ENCODE measurements at regions not wholly inside any gene's neighbourhood (a gene's known extent, or its start where the extent isn't known, plus 50 kb on each side); places are given as distances from the start of the nearest gene placed in this dataset.
"Not testable (repeated sequence)": the region's sequence is repeated elsewhere in the genome, so short reads cannot be mapped to it uniquely, and the experiment has no call there.

DNA sequence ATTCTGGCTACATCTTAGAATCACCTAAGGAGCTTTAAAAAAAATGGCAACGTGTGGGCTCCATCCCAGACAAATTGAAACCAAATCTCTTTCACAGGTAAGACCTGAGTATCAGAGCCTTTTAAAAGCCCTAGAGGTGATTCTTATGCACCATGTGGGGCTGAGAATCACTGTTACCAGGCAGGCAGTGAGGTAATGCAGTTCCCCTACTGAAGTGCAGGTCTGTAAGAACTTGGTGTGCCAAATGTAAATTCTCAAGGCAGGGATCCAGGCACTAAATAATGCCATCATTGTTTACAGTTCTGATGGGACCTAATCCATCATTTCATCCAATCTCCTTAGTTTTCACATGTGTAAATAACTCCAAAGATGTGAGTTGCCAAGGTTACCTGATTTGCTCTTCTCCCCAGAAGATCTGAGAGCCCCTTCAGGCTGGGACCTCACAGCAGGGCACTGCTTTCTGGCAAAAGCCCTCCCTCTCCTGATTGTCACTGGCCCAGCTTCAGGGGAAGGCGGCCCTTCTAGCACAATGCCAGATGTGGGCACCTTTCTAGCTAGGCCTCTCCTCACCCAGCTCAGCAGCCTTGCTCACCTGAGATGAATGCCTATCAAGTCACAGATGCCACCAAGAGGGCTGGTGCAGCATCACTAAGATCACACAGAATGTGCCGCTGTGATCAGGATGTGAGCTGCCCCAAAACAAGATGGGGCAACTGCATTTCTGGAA lies 73.6 kb upstream of the RGPD5 start:
- H3K36me3 ChIP-seq (ENCODE audit: low read depth), result no peaks in the 10 kb centered on the region
- TF ChIP-seq EZH2phosphoT487 (IDR thresholded peaks at IDR 0.05; ENCODE audit: insufficient read depth, low read depth), result no peak
- no peaks in the 10 kb centered on the region for H3K4me1 ChIP-seq (ENCODE audit: insufficient read depth)
- H3K27ac ChIP-seq, result no peak overlapping the region
- no peaks in the 10 kb centered on the region for H4K20me1 ChIP-seq (ENCODE audit: insufficient read depth)
- in situ Hi-C loops (cut with MboI), result no loop called here
- no peaks in the 10 kb centered on the region for H3K27me3 ChIP-seq (replicated peaks; ENCODE audit: insufficient read depth)
- no peaks in the 10 kb centered on the region for H3K9me2 ChIP-seq (ENCODE audit: insufficient read depth)
- no peak overlapping the region for H3K4me2 ChIP-seq (ENCODE audit: unreplicated experiment)
- no peak overlapping the region for H3K4me3 ChIP-seq
- WGBS, 2 experiments (ENCODE audit: low coverage in 1 of 2, low lambda C conversion rate in 2 of 2, missing lambda C conversion rate in 2 of 2), result 61% methylated on average over 3 of the region's 3 CpGs
- no peak overlapping the region for H3K9ac ChIP-seq
- no peak overlapping the region for H2AFZ ChIP-seq
- no peaks in the 10 kb centered on the region for H3K9me3 ChIP-seq (ENCODE audit: low read depth)
- no peaks in the 10 kb centered on the region for H3K79me2 ChIP-seq (ENCODE audit: insufficient read depth)
- no peak for DNase-seq
- H3F3A ChIP-seq (ENCODE audit: insufficient read depth), result no peaks in the 10 kb centered on the region

DNA sequence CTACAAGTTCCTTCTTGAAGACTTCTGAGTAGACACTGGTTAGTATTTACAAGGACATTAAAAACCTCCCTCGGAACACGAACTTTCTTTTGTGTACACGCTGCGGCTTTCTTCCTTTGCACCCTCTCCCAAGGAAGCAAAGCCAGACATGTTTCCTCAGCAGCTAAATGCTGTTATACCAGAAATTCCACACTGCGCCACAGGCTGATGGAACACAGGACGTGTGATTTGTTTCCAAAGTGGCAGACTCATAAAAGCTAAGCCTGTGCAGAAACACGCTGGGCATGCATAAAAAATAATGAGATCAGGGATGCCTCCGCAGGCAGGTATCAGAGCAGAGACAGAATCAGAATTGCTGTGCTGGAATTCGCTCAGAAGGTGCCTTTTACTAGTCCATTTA lies 73.0 kb upstream of the RGPD5 start:
- no peak overlapping the region for H3K27ac ChIP-seq
- in situ Hi-C loops (cut with MboI), result no loop called here

DNA sequence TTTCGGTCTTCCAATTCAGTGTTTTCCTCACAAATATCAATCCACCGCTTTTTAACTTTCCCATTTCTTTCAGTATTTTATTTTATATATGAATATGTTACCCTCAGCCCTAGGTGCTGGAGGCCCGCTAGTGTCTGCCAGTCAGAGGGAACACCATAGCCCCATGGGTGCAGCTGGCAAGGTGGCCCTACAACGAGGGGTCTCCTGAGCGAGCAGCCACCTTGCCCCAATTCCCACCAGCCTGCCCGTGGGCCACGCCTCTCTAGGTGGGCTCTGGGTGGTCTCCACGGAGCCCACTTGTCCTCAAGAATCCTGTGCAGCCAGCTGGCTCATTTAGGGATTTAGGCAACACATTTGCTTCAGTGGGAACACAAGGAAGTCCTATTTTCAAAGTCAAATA lies 72.5 kb upstream of the RGPD5 start:
- Histone ChIP-seq H3K4me1 (ENCODE audit: insufficient read depth) (no peaks in the 10 kb centered on the region), H3K27ac (no peak overlapping the region), H3F3A (ENCODE audit: insufficient read depth) (no peaks in the 10 kb centered on the region), H3K9ac (no peak overlapping the region), H3K4me3 (no peak overlapping the region), H3K9me3 (ENCODE audit: low read depth) (no peaks in the 10 kb centered on the region), H3K4me2 (ENCODE audit: unreplicated experiment) (no peak overlapping the region), H2AFZ (no peak overlapping the region), H3K27me3 (replicated peaks; ENCODE audit: insufficient read depth) (no peaks in the 10 kb centered on the region), H3K9me2 (ENCODE audit: insufficient read depth) (no peaks in the 10 kb centered on the region), H3K79me2 (ENCODE audit: insufficient read depth) (no peaks in the 10 kb centered on the region), H4K20me1 (ENCODE audit: insufficient read depth) (no peaks in the 10 kb centered on the region), H3K36me3 (ENCODE audit: low read depth) (no peaks in the 10 kb centered on the region)
- in situ Hi-C loops (cut with MboI), result no loop called here
- no peak for DNase-seq
- no peak for TF ChIP-seq EZH2phosphoT487 (IDR thresholded peaks at IDR 0.05; ENCODE audit: insufficient read depth, low read depth)
- TF ChIP-seq EZH2 (IDR thresholded peaks at IDR 0.05; ENCODE audit: insufficient read depth, poor library complexity, severe bottlenecking), result no peak
- 40 to 49% methylated on average over 8 of the region's 8 CpGs for WGBS, 2 experiments (ENCODE audit: low coverage in 1 of 2, low lambda C conversion rate in 2 of 2, missing lambda C conversion rate in 2 of 2)

More for the DNA sequence above, 73.0 kb upstream of the RGPD5 start:
- no peak for TF ChIP-seq EZH2 (IDR thresholded peaks at IDR 0.05; ENCODE audit: insufficient read depth, poor library complexity, severe bottlenecking)
- no peak for TF ChIP-seq EZH2phosphoT487 (IDR thresholded peaks at IDR 0.05; ENCODE audit: insufficient read depth, low read depth)
- Histone ChIP-seq H3K9me3 (ENCODE audit: low read depth) (no peaks in the 10 kb centered on the region), H3K79me2 (ENCODE audit: insufficient read depth) (no peaks in the 10 kb centered on the region), H3F3A (ENCODE audit: insufficient read depth) (no peaks in the 10 kb centered on the region), H3K36me3 (ENCODE audit: low read depth) (no peaks in the 10 kb centered on the region), H3K9ac (no peak overlapping the region), H3K9me2 (ENCODE audit: insufficient read depth) (no peaks in the 10 kb centered on the region), H4K20me1 (ENCODE audit: insufficient read depth) (no peaks in the 10 kb centered on the region), H3K4me3 (no peak overlapping the region), H3K27me3 (replicated peaks; ENCODE audit: insufficient read depth) (no peaks in the 10 kb centered on the region), H3K4me2 (ENCODE audit: unreplicated experiment) (no peak overlapping the region), H2AFZ (no peak overlapping the region), H3K4me1 (ENCODE audit: insufficient read depth) (no peaks in the 10 kb centered on the region)
- DNase-seq, result no peak
- 83 to 94% methylated on average over 9 of the region's 9 CpGs for WGBS, 2 experiments (ENCODE audit: low coverage in 1 of 2, low lambda C conversion rate in 2 of 2, missing lambda C conversion rate in 2 of 2)

DNA sequence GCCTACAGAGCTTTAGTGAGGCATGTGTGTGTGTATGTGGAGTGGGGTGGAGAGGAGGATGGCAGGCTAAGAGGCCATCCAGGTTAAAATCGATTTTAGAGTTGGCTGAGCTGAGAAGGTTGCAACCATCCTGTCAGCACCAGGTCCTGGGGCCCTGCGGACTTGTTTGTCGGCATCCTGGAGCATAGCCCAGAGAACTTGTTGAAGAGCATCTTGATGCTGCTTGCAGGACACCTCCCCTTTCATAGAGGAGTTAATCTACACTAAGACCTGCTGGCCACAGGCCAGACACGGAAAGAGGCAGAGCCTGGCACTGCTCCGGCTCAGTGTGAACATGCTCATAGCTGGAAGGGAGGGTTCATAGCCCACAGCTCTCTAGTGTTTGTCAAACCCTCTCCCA lies 72.1 kb upstream of the RGPD5 start:
- TF ChIP-seq EZH2 (IDR thresholded peaks at IDR 0.05; ENCODE audit: insufficient read depth, poor library complexity, severe bottlenecking) (no peak), EZH2phosphoT487 (IDR thresholded peaks at IDR 0.05; ENCODE audit: insufficient read depth, low read depth) (no peak)
- no peaks in the 10 kb centered on the region for H3K4me1 ChIP-seq (ENCODE audit: insufficient read depth)
- no peaks in the 10 kb centered on the region for H4K20me1 ChIP-seq (ENCODE audit: insufficient read depth)
- no peak overlapping the region for H3K4me2 ChIP-seq (ENCODE audit: unreplicated experiment)
- DNase-seq, result no peak
- H3K27me3 ChIP-seq (replicated peaks; ENCODE audit: insufficient read depth), result no peaks in the 10 kb centered on the region
- WGBS, 2 experiments (ENCODE audit: low coverage in 1 of 2, low lambda C conversion rate in 2 of 2, missing lambda C conversion rate in 2 of 2), result 68 to 70% methylated on average over 5 of the region's 5 CpGs
- no peaks in the 10 kb centered on the region for H3K36me3 ChIP-seq (ENCODE audit: low read depth)
- no peaks in the 10 kb centered on the region for H3K79me2 ChIP-seq (ENCODE audit: insufficient read depth)
- in situ Hi-C loops (cut with MboI), result no loop called here
- H3K4me3 ChIP-seq, result no peak overlapping the region
- H3K9me2 ChIP-seq (ENCODE audit: insufficient read depth), result no peaks in the 10 kb centered on the region
- H3F3A ChIP-seq (ENCODE audit: insufficient read depth), result no peaks in the 10 kb centered on the region
- H2AFZ ChIP-seq, result no peak overlapping the region
- H3K9ac ChIP-seq, result no peak overlapping the region
- no peaks in the 10 kb centered on the region for H3K9me3 ChIP-seq (ENCODE audit: low read depth)
- no peak overlapping the region for H3K27ac ChIP-seq

DNA sequence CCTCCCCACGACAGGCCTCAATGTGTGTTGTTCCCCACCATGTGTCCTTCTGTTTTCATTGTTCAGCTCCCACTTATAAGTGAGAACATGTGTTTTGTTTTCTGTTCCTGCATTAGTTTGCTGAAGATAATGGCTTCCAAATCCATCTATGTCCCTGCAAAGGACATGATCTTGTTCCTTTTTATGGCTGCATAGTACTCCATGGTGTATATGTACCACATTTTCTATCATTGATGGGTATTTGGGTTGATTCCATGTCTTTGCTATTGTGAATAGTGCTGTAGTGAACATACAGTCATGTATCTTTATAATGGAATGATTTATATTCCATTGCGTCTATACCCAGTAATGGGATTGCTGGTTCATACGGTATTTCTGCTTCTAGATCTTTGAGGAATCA lies 71.5 kb upstream of the RGPD5 start:
- H3K9ac ChIP-seq; H3K9me3 ChIP-seq (ENCODE audit: low read depth); H4K20me1 ChIP-seq (ENCODE audit: insufficient read depth); H3K27ac ChIP-seq; H3F3A ChIP-seq (ENCODE audit: insufficient read depth); H3K4me2 ChIP-seq (ENCODE audit: unreplicated experiment); in situ Hi-C loops (cut with MboI); H3K27me3 ChIP-seq (replicated peaks; ENCODE audit: insufficient read depth); H3K4me3 ChIP-seq; H2AFZ ChIP-seq; DNase-seq; H3K9me2 ChIP-seq (ENCODE audit: insufficient read depth); H3K36me3 ChIP-seq (ENCODE audit: low read depth); H3K4me1 ChIP-seq (ENCODE audit: insufficient read depth); H3K79me2 ChIP-seq (ENCODE audit: insufficient read depth): not testable (repeated sequence)
- WGBS, 2 experiments (ENCODE audit: low coverage in 1 of 2, low lambda C conversion rate in 2 of 2, missing lambda C conversion rate in 2 of 2), result 61 to 64% methylated on average over 3 of the region's 3 CpGs

DNA sequence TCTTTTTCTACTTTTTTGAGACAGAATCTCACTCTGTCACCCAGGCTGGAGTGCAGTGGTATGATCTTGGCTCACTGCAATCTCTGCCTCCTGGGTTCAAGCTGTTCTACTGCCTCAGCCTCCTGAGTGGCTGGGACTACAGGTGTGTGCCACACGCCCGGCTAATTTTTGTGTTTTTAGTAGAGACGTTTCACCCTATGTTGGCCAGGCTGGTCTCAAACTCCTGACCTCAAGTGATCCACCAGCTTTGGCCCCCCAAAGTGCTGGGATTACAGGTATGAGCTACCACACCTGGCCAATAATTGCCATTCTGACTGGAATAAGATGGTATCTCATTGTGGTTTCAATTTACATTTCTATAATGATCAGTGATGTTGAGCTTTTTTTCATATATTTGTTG lies 71.0 kb upstream of the RGPD5 start:
- H3K79me2 ChIP-seq (ENCODE audit: insufficient read depth); H3K9ac ChIP-seq; H3K4me2 ChIP-seq (ENCODE audit: unreplicated experiment); H3K36me3 ChIP-seq (ENCODE audit: low read depth); H3K9me2 ChIP-seq (ENCODE audit: insufficient read depth); in situ Hi-C loops (cut with MboI); H3K4me3 ChIP-seq; H3K9me3 ChIP-seq (ENCODE audit: low read depth); H3K4me1 ChIP-seq (ENCODE audit: insufficient read depth); DNase-seq; H3K27ac ChIP-seq; H2AFZ ChIP-seq; H3K27me3 ChIP-seq (replicated peaks; ENCODE audit: insufficient read depth); H4K20me1 ChIP-seq (ENCODE audit: insufficient read depth); H3F3A ChIP-seq (ENCODE audit: insufficient read depth): not testable (repeated sequence)
- WGBS, 2 experiments (ENCODE audit: low coverage in 1 of 2, low lambda C conversion rate in 2 of 2, missing lambda C conversion rate in 2 of 2), result 95 to 96% methylated on average over 3 of the region's 3 CpGs
